T-cell (primary cell): ENCODE measurements at regions not wholly inside any gene's neighbourhood (a gene's known extent, or its start where the extent isn't known, plus 50 kb on each side); places are given as distances from the start of the nearest gene placed in this dataset.

Source experiments
- ATAC-seq, 4 experiments: fragments of 200-7000 bp in 3 of 4; fragments of 150-1000 bp in 1 of 4; cut with Tn5 transposase; replicated peaks in 1 of 4; 1 replicate in 3 of 4; 2 replicates in 1 of 4; pipeline ENCODE4 v1.10.0; 2021; ENCODE audit warnings: moderate library complexity in 3 of 4, mild to moderate bottlenecking in 2 of 4, moderate number of reproducible peaks in 1 of 4
- CTCF ChIA-PET, 2 donors: fragments of 300-600 bp; sonication (Branson Sonifier 250); formaldehyde crosslinking; loops; one replicate each; lab custom pipeline; 2022; ENCODE audit warnings: antibody characterized with exemption in 2 of 2; lab: Charles Lee
- POLR2A ChIA-PET, 2 donors: fragments of 300-600 bp; sonication (Branson Sonifier 250); formaldehyde crosslinking; loops; one replicate each; lab custom pipeline; 2022; ENCODE audit warnings: antibody characterized with exemption in 2 of 2; lab: Charles Lee
- DNase-seq, 35 experiments: peaks; one replicate each; pipeline versions ENCODE4 v3.0.0 to v3.0.0-alpha.2; 2013 to 2023
- H3K27ac ChIP-seq: one replicate; pipeline ENCODE4 v1.5.1; 2013; ENCODE audit warnings: low read length
- H3K27me3 ChIP-seq, 2 experiments: replicated peaks in 1 of 2; 1 replicate in 1 of 2; 2 replicates in 1 of 2; pipeline versions ENCODE4 v1.6.1 to v1.7.0; 2013; ENCODE audit warnings: low read length in 1 of 2, mixed read lengths in 1 of 2; ENCODE audit not compliant: control insufficient read depth in 2 of 2, insufficient read depth in 2 of 2; ENCODE audit errors: extremely low read depth in 1 of 2
- H3K36me3 ChIP-seq, 2 donors: 1 replicate in 1 of 2; 2 replicates in 1 of 2; pipeline versions ENCODE4 v1.6.1 to v1.7.0; 2013; ENCODE audit warnings: low read length in 1 of 2; ENCODE audit not compliant: control insufficient read depth in 2 of 2, insufficient read depth in 1 of 2; ENCODE audit errors: extremely low read depth in 1 of 2
- H3K4me1 ChIP-seq, 2 experiments: 1 replicate in 1 of 2; 2 replicates in 1 of 2; pipeline versions ENCODE4 v1.6.1 to v1.7.0; 2013; ENCODE audit warnings: low read length in 2 of 2, mixed read lengths in 1 of 2; ENCODE audit not compliant: insufficient read depth in 2 of 2, control insufficient read depth in 1 of 2; ENCODE audit errors: extremely low read depth in 1 of 2
- H3K4me3 ChIP-seq, 2 donors: 1 replicate in 1 of 2; 2 replicates in 1 of 2; pipeline versions ENCODE4 v1.5.1 to v1.7.0; 2013; ENCODE audit warnings: mild to moderate bottlenecking in 2 of 2, low read length in 1 of 2, moderate library complexity in 1 of 2; ENCODE audit not compliant: control insufficient read depth in 1 of 2; ENCODE audit errors: extremely low read depth in 1 of 2
- H3K9me3 ChIP-seq: 2 replicates; pipeline ENCODE4 v1.7.0; 2013
- H3K27ac Mint-ChIP-seq, 2 donors: one replicate each; pipeline ENCODE4 v1.8.0; 2020 to 2021; ENCODE audit warnings: mild to moderate bottlenecking in 2 of 2, mixed read lengths in 2 of 2
- H3K27me3 Mint-ChIP-seq, 2 donors: one replicate each; pipeline ENCODE4 v1.8.0; 2021 to 2022; ENCODE audit warnings: mixed read lengths in 2 of 2
- H3K36me3 Mint-ChIP-seq: one replicate; pipeline ENCODE4 v1.8.0; 2021; ENCODE audit warnings: mixed read lengths
- H3K4me1 Mint-ChIP-seq, 3 donors: one replicate each; pipeline ENCODE4 v1.8.0; 2020 to 2022; ENCODE audit warnings: mixed read lengths in 3 of 3, mild to moderate bottlenecking in 1 of 3
- H3K4me3 Mint-ChIP-seq, 3 donors: one replicate each; pipeline ENCODE4 v1.8.0; 2020 to 2022; ENCODE audit warnings: mild to moderate bottlenecking in 3 of 3, mixed read lengths in 3 of 3, moderate library complexity in 3 of 3
- H3K9me3 Mint-ChIP-seq, 3 donors: one replicate each; pipeline ENCODE4 v1.8.0; 2020 to 2022; ENCODE audit warnings: mixed read lengths in 3 of 3
- whole genome bisulfite sequencing: methylation state at CpG from one replicate; pipeline ENCODE4 v1.1.5; 2013; ENCODE audit warnings: missing lambda C conversion rate; ENCODE audit not compliant: insufficient coverage; 5-methylcytosine and 5-hydroxymethylcytosine counted together

DNA sequence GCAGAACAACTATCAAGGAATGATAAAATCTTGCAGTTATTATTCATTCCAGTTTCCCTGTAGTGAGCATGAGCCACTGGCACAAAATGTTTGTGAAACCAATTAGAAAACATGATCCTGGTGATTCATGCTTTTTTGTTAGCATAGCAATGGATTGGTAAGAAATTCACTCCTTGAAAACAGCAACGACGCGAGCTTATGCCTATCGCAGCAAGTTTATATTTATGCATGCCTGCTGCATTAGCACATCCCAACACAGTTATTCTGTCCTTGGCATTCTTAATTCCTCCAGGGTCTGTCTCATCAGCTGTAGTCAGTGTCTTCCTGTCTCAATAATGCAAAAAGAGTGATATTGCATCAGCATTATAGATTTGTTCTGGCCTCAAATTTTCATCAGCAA is 975.9 kb downstream of the STIM2 start:
- H3K27ac Mint-ChIP-seq = no peak overlapping the region
- no peak overlapping the region for H3K4me3 Mint-ChIP-seq
- DNase-seq = no peak
- H3K4me1 Mint-ChIP-seq = no peaks in the 10 kb centered on the region
- H3K9me3 Mint-ChIP-seq = peaks cover 6 to 18% (median 14%) of the 10 kb centered on the region in 3 donors
- H3K4me3 ChIP-seq = no peak overlapping the region
- H3K27me3 Mint-ChIP-seq = no peaks in the 10 kb centered on the region
- ATAC-seq = no peak
- no peak overlapping the region for H3K27ac ChIP-seq
- no peaks in the 10 kb centered on the region for H3K36me3 Mint-ChIP-seq
- ChIA-PET POLR2A (no interaction called here), CTCF (no interaction called here)
- no peaks in the 10 kb centered on the region for H3K27me3 ChIP-seq
- H3K9me3 ChIP-seq = no peaks in the 10 kb centered on the region
- H3K4me1 ChIP-seq = no peaks in the 10 kb centered on the region
- 100% methylated on average over 1 of the region's 4 CpGs for WGBS
- H3K36me3 ChIP-seq = no peaks in the 10 kb centered on the region

GRCh38 chr4:27843776-27844175 is 983.1 kb downstream of the STIM2 start:
- H3K36me3 ChIP-seq = no peaks in the 10 kb centered on the region
- H3K4me1 ChIP-seq = no peaks in the 10 kb centered on the region
- Mint-ChIP-seq H3K36me3 (no peaks in the 10 kb centered on the region), H3K27ac (no peak overlapping the region), H3K9me3 (peaks cover 4 to 12% (median 7%) of the 10 kb centered on the region in 3 donors), H3K27me3 (no peaks in the 10 kb centered on the region), H3K4me1 (no peaks in the 10 kb centered on the region), H3K4me3 (no peak overlapping the region)
- no peak overlapping the region for H3K4me3 ChIP-seq
- H3K9me3 ChIP-seq = no peaks in the 10 kb centered on the region
- CTCF ChIA-PET = no interaction called here
- H3K27ac ChIP-seq = no peak overlapping the region
- DNase-seq (no peak), ATAC-seq (no peak)
- no peaks in the 10 kb centered on the region for H3K27me3 ChIP-seq
- POLR2A ChIA-PET = no interaction called here

DNA sequence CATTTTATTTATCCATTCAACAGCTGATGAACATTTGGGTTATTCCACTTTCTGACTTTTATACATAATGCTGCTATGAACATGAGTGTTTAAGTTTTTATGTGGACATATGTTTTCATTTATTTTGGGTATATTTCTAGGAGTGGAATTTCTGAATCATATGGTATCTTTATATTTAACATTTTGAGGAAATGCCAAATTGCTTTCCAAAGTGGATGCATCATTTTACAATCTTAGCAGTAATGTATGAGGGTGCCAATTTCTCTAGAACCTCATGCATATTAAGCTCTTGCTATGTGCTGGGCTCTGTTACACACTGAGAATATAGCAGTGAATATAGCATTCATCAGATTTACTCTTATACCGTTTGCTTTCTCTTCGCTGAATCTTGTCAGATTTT is 983.7 kb downstream of the STIM2 start:
- Mint-ChIP-seq H3K27me3 (no peaks in the 10 kb centered on the region), H3K36me3 (no peaks in the 10 kb centered on the region), H3K9me3 (peaks cover 4 to 12% (median 7%) of the 10 kb centered on the region in 3 donors), H3K4me1 (no peaks in the 10 kb centered on the region), H3K27ac (no peak overlapping the region), H3K4me3 (no peak overlapping the region)
- Histone ChIP-seq H3K36me3 (no peaks in the 10 kb centered on the region), H3K27me3 (no peaks in the 10 kb centered on the region), H3K4me1 (no peaks in the 10 kb centered on the region), H3K4me3 (no peak overlapping the region), H3K9me3 (no peaks in the 10 kb centered on the region), H3K27ac (no peak overlapping the region)
- no CpG with 5 or more reads among the region's 2 CpGs for WGBS
- DNase-seq = no peak
- ATAC-seq = no peak
- ChIA-PET POLR2A (no interaction called here), CTCF (interaction anchor here in 1 of 2 donors (0.5 kb wide), 1 partner anchor 1273 kb away, joined by 3 read pairs; no protein-coding TSS in a partner anchor)

GRCh38 chr4:27846951-27847350 is 986.3 kb downstream of the STIM2 start:
- ChIA-PET POLR2A (no interaction called here), CTCF (no interaction called here)
- no peaks in the 10 kb centered on the region for H3K27me3 Mint-ChIP-seq
- no peak for DNase-seq
- H3K9me3 ChIP-seq = no peaks in the 10 kb centered on the region
- no peak overlapping the region for H3K27ac ChIP-seq
- no peaks in the 10 kb centered on the region for H3K36me3 Mint-ChIP-seq
- no CpG with 5 or more reads among the region's 1 CpG for WGBS
- no peaks in the 10 kb centered on the region for H3K27me3 ChIP-seq
- H3K4me3 Mint-ChIP-seq = no peak overlapping the region
- no peaks in the 10 kb centered on the region for H3K36me3 ChIP-seq
- H3K4me3 ChIP-seq = no peak overlapping the region
- H3K4me1 Mint-ChIP-seq = no peaks in the 10 kb centered on the region
- H3K9me3 Mint-ChIP-seq = peaks cover 3 to 4% (median 4%) of the 10 kb centered on the region in 3 donors
- ATAC-seq = no peak
- no peaks in the 10 kb centered on the region for H3K4me1 ChIP-seq
- no peak overlapping the region for H3K27ac Mint-ChIP-seq

GRCh38 chr4:27861381-27861787 is 1000.7 kb downstream of the STIM2 start:
- CTCF ChIA-PET = no interaction called here

DNA sequence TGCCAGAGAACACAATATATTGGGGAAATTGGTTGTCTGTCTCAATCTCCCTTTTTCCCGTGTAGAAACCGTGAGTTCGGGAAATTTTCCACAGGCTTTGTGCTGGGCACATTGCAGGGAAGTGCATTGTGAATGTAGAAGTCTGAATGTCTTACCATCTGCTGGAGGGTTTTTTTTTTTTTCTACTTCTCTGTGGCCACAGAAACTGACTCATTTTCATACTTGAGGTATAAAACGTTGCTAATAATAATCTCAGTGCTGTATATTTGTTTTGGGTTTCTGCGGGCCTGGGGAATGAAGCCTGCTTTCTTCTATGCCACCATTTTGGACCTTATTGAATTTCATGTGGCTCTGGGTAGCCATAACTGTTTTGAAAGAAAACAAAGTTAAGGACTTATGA is 1001.2 kb downstream of the STIM2 start:
- Histone ChIP-seq H3K4me3 (no peak overlapping the region), H3K36me3 (no peaks in the 10 kb centered on the region), H3K4me1 (no peaks in the 10 kb centered on the region), H3K27ac (no peak overlapping the region), H3K27me3 (no peaks in the 10 kb centered on the region), H3K9me3 (no peaks in the 10 kb centered on the region)
- H3K9me3 Mint-ChIP-seq = peaks cover 4 to 8% (median 5%) of the 10 kb centered on the region in 3 donors
- CTCF ChIA-PET = no interaction called here
- H3K27ac Mint-ChIP-seq = no peak overlapping the region
- no peaks in the 10 kb centered on the region for H3K27me3 Mint-ChIP-seq
- no peaks in the 10 kb centered on the region for H3K4me1 Mint-ChIP-seq
- DNase-seq = no peak
- ATAC-seq = no peak
- no peaks in the 10 kb centered on the region for H3K36me3 Mint-ChIP-seq
- POLR2A ChIA-PET = no interaction called here
- 80% methylated on average over 1 of the region's 5 CpGs for WGBS
- H3K4me3 Mint-ChIP-seq = no peak overlapping the region

More at GRCh38 chr4:27861381-27861787, 1000.7 kb downstream of the STIM2 start:
- ATAC-seq (no peak), DNase-seq (no peak)
- no peak overlapping the region for H3K27ac Mint-ChIP-seq
- no peaks in the 10 kb centered on the region for H3K4me1 ChIP-seq
- WGBS = no CpG with 5 or more reads among the region's 1 CpG
- no peaks in the 10 kb centered on the region for H3K27me3 Mint-ChIP-seq
- H3K9me3 Mint-ChIP-seq = peaks cover 4 to 6% (median 5%) of the 10 kb centered on the region in 3 donors
- H3K36me3 ChIP-seq = no peaks in the 10 kb centered on the region
- no peaks in the 10 kb centered on the region for H3K4me1 Mint-ChIP-seq
- H3K27ac ChIP-seq = no peak overlapping the region
- H3K9me3 ChIP-seq = no peaks in the 10 kb centered on the region
- no peak overlapping the region for H3K4me3 ChIP-seq
- H3K4me3 Mint-ChIP-seq = no peak overlapping the region
- H3K36me3 Mint-ChIP-seq = no peaks in the 10 kb centered on the region
- no peaks in the 10 kb centered on the region for H3K27me3 ChIP-seq
- POLR2A ChIA-PET = no interaction called here

- Mint-ChIP-seq H3K4me3 (no peak overlapping the region), H3K4me1 (no peaks in the 10 kb centered on the region), H3K9me3 (peaks cover 9 to 15% (median 10%) of the 10 kb centered on the region in 3 donors), H3K27ac (no peak overlapping the region), H3K27me3 (no peaks in the 10 kb centered on the region), H3K36me3 (no peaks in the 10 kb centered on the region)
- Histone ChIP-seq H3K27me3 (no peaks in the 10 kb centered on the region), H3K4me3 (no peak overlapping the region), H3K27ac (no peak overlapping the region), H3K4me1 (no peaks in the 10 kb centered on the region), H3K9me3 (no peaks in the 10 kb centered on the region), H3K36me3 (no peaks in the 10 kb centered on the region)
- ATAC-seq (no peak), DNase-seq (no peak)
- CTCF ChIA-PET = no interaction called here
- POLR2A ChIA-PET = no interaction called here
These were observed 1013.0 kb downstream of the STIM2 start for GRCh38 chr4:27873596-27873995.
